ENCODE measurements at regions not wholly inside any gene's neighbourhood (a gene's known extent, or its start where the extent isn't known, plus 50 kb on each side); places are given as distances from the start of the nearest gene placed in this dataset.

- Histone ChIP-seq H3K27me3 (ENCODE audit: control insufficient read depth, extremely low read depth, insufficient read depth, low read length) (no peaks in the 10 kb centered on the region), H3K9me1 (ENCODE audit: control insufficient read depth, extremely low read depth, insufficient read depth, low read length) (no peaks in the 10 kb centered on the region), H4K20me1 (ENCODE audit: control insufficient read depth, extremely low read depth, insufficient read depth, low read length) (no peaks in the 10 kb centered on the region), H3K9me3 (ENCODE audit: control insufficient read depth, low read depth, low read length) (no peaks in the 10 kb centered on the region), H3K4me1 (ENCODE audit: control insufficient read depth, extremely low read depth, insufficient read depth, low read length) (no peaks in the 10 kb centered on the region), H3K4me2 (ENCODE audit: control insufficient read depth, extremely low read depth, insufficient read depth, low read depth, low read length) (no peak overlapping the region), H3K79me2 (ENCODE audit: control insufficient read depth, insufficient read depth, low read length) (no peaks in the 10 kb centered on the region), H2AFZ (ENCODE audit: control insufficient read depth, low read length) (no peak overlapping the region), H3K9ac (ENCODE audit: control insufficient read depth, extremely low read depth, insufficient read depth, low read length) (no peak overlapping the region), H3K27ac (ENCODE audit: control insufficient read depth, insufficient read depth, low read length) (no peak overlapping the region), H3K4me3 (ENCODE audit: control insufficient read depth in 2 of 3, extremely low read depth in 1 of 3, insufficient read depth in 2 of 3, low read depth in 1 of 3, low read length in 3 of 3) (no peak overlapping the region), H3K36me3 (ENCODE audit: control insufficient read depth in 2 of 2, extremely low read depth in 1 of 2, insufficient read depth in 2 of 2, low read length in 2 of 2) (no peaks in the 10 kb centered on the region)
- TF ChIP-seq CTCF (optimal IDR thresholded peaks at IDR 0.05 in 1 of 3, IDR thresholded peaks at IDR 0.05 in 1 of 3, conservative IDR thresholded peaks at IDR 0.05 in 1 of 3; ENCODE audit: extremely low read depth in 1 of 3, insufficient read depth in 2 of 3, low read length in 3 of 3) (no peak), EZH2 (IDR thresholded peaks at IDR 0.05; ENCODE audit: low read length) (no peak)
- DNase-seq (ENCODE audit: low read depth, low spot score) (no peak), FAIRE-seq (no peak)
- dilution Hi-C loops (cut with MboI; ENCODE audit: extremely low pct_ligation_motif_present, low sequenced_read_pairs) = no loop called here
These were observed 79.3 kb upstream of the RORA start for GRCh38 chr15:61308437-61308836.

- H3K4me1 ChIP-seq (ENCODE audit: control insufficient read depth, extremely low read depth, insufficient read depth, low read length) = no peaks in the 10 kb centered on the region
- H3K36me3 ChIP-seq (ENCODE audit: control insufficient read depth in 2 of 2, extremely low read depth in 1 of 2, insufficient read depth in 2 of 2, low read length in 2 of 2) = no peaks in the 10 kb centered on the region
- H3K27ac ChIP-seq (ENCODE audit: control insufficient read depth, insufficient read depth, low read length) = no peak overlapping the region
- TF ChIP-seq EZH2 (IDR thresholded peaks at IDR 0.05; ENCODE audit: low read length) (no peak), CTCF (optimal IDR thresholded peaks at IDR 0.05 in 1 of 3, IDR thresholded peaks at IDR 0.05 in 1 of 3, conservative IDR thresholded peaks at IDR 0.05 in 1 of 3; ENCODE audit: extremely low read depth in 1 of 3, insufficient read depth in 2 of 3, low read length in 3 of 3) (no peak)
- H3K79me2 ChIP-seq (ENCODE audit: control insufficient read depth, insufficient read depth, low read length) = no peaks in the 10 kb centered on the region
- H3K9me3 ChIP-seq (ENCODE audit: control insufficient read depth, low read depth, low read length) = no peaks in the 10 kb centered on the region
- no peak for DNase-seq (ENCODE audit: low read depth, low spot score)
- H3K9ac ChIP-seq (ENCODE audit: control insufficient read depth, extremely low read depth, insufficient read depth, low read length) = no peak overlapping the region
- no peak overlapping the region for H2AFZ ChIP-seq (ENCODE audit: control insufficient read depth, low read length)
- no peak overlapping the region for H3K4me3 ChIP-seq (ENCODE audit: control insufficient read depth in 2 of 3, extremely low read depth in 1 of 3, insufficient read depth in 2 of 3, low read depth in 1 of 3, low read length in 3 of 3)
- no peak for FAIRE-seq
- no peaks in the 10 kb centered on the region for H3K27me3 ChIP-seq (ENCODE audit: control insufficient read depth, extremely low read depth, insufficient read depth, low read length)
- no peak overlapping the region for H3K4me2 ChIP-seq (ENCODE audit: control insufficient read depth, extremely low read depth, insufficient read depth, low read depth, low read length)
- no peaks in the 10 kb centered on the region for H4K20me1 ChIP-seq (ENCODE audit: control insufficient read depth, extremely low read depth, insufficient read depth, low read length)
- dilution Hi-C loops (cut with MboI; ENCODE audit: extremely low pct_ligation_motif_present, low sequenced_read_pairs) = no loop called here
- no peaks in the 10 kb centered on the region for H3K9me1 ChIP-seq (ENCODE audit: control insufficient read depth, extremely low read depth, insufficient read depth, low read length)
These were observed 78.4 kb upstream of the RORA start for GRCh38 chr15:61307474-61307873.

All from keratinocyte (primary cell).